ENCODE measurements at regions not wholly inside any gene's neighbourhood (a gene's known extent, or its start where the extent isn't known, plus 50 kb on each side); places are given as distances from the start of the nearest gene placed in this dataset.

- no peak for TF ChIP-seq CTCF (IDR thresholded peaks at IDR 0.05; ENCODE audit: low read length)
- TF ChIP-seq EZH2phosphoT487 (IDR thresholded peaks at IDR 0.05; ENCODE audit: low read length): no peak
These were observed 403.5 kb upstream of the LUZP2 start for GRCh38 chr11:24093375-24093774.

All from MM.1S (cell line).